ENCODE measurements at regions not wholly inside any gene's neighbourhood (a gene's known extent, or its start where the extent isn't known, plus 50 kb on each side); places are given as distances from the start of the nearest gene placed in this dataset.

GRCh38 chr4:60296386-60296785, 903.7 kb upstream of the ADGRL3 start:
- TF ChIP-seq GATA3 (IDR thresholded peaks at IDR 0.05; ENCODE audit: low read depth, low read length) (no peak), GATA2 (IDR thresholded peaks at IDR 0.05; ENCODE audit: low read depth, low read length) (no peak)

GRCh38 chr4:60313611-60314178, 886.4 kb upstream of the ADGRL3 start:
- no peak for TF ChIP-seq GATA2 (IDR thresholded peaks at IDR 0.05; ENCODE audit: low read depth, low read length)
- no peak for TF ChIP-seq GATA3 (IDR thresholded peaks at IDR 0.05; ENCODE audit: low read depth, low read length)

GRCh38 chr4:60314416-60314815, 885.7 kb upstream of the ADGRL3 start:
- TF ChIP-seq GATA3 (IDR thresholded peaks at IDR 0.05; ENCODE audit: low read depth, low read length) = no peak
- no peak for TF ChIP-seq GATA2 (IDR thresholded peaks at IDR 0.05; ENCODE audit: low read depth, low read length)

- TF ChIP-seq GATA2 (IDR thresholded peaks at IDR 0.05; ENCODE audit: low read depth, low read length) (no peak), GATA3 (IDR thresholded peaks at IDR 0.05; ENCODE audit: low read depth, low read length) (no peak)
Observed at GRCh38 chr4:60315586-60315985, 884.5 kb upstream of the ADGRL3 start.

- TF ChIP-seq GATA3 (IDR thresholded peaks at IDR 0.05; ENCODE audit: low read depth, low read length) (no peak), GATA2 (IDR thresholded peaks at IDR 0.05; ENCODE audit: low read depth, low read length) (no peak)
Observed at GRCh38 chr4:60326735-60327134, 873.4 kb upstream of the ADGRL3 start.

GRCh38 chr4:60327651-60328050, 872.5 kb upstream of the ADGRL3 start:
- no peak for TF ChIP-seq GATA2 (IDR thresholded peaks at IDR 0.05; ENCODE audit: low read depth, low read length)
- TF ChIP-seq GATA3 (IDR thresholded peaks at IDR 0.05; ENCODE audit: low read depth, low read length) = no peak

GRCh38 chr4:60344908-60345307, 855.2 kb upstream of the ADGRL3 start:
- TF ChIP-seq GATA3 (IDR thresholded peaks at IDR 0.05; ENCODE audit: low read depth, low read length) (no peak), GATA2 (IDR thresholded peaks at IDR 0.05; ENCODE audit: low read depth, low read length) (no peak)

GRCh38 chr4:60345392-60345791, 854.7 kb upstream of the ADGRL3 start:
- TF ChIP-seq GATA3 (IDR thresholded peaks at IDR 0.05; ENCODE audit: low read depth, low read length) (no peak), GATA2 (IDR thresholded peaks at IDR 0.05; ENCODE audit: low read depth, low read length) (no peak)

GRCh38 chr4:60359746-60360367, 840.3 kb upstream of the ADGRL3 start:
- TF ChIP-seq GATA3 (IDR thresholded peaks at IDR 0.05; ENCODE audit: low read depth, low read length) (no peak), GATA2 (IDR thresholded peaks at IDR 0.05; ENCODE audit: low read depth, low read length) (no peak)

- TF ChIP-seq GATA3 (IDR thresholded peaks at IDR 0.05; ENCODE audit: low read depth, low read length) (no peak), GATA2 (IDR thresholded peaks at IDR 0.05; ENCODE audit: low read depth, low read length) (no peak)
Observed at GRCh38 chr4:60365176-60365575, 835.0 kb upstream of the ADGRL3 start.

- no peak for TF ChIP-seq GATA3 (IDR thresholded peaks at IDR 0.05; ENCODE audit: low read depth, low read length)
- TF ChIP-seq GATA2 (IDR thresholded peaks at IDR 0.05; ENCODE audit: low read depth, low read length) = no peak
Observed at GRCh38 chr4:60366661-60367060, 833.5 kb upstream of the ADGRL3 start.

GRCh38 chr4:60368986-60369385, 831.1 kb upstream of the ADGRL3 start:
- no peak for TF ChIP-seq GATA2 (IDR thresholded peaks at IDR 0.05; ENCODE audit: low read depth, low read length)
- no peak for TF ChIP-seq GATA3 (IDR thresholded peaks at IDR 0.05; ENCODE audit: low read depth, low read length)

GRCh38 chr4:60378010-60378409, 822.1 kb upstream of the ADGRL3 start:
- TF ChIP-seq GATA3 (IDR thresholded peaks at IDR 0.05; ENCODE audit: low read depth, low read length) (no peak), GATA2 (IDR thresholded peaks at IDR 0.05; ENCODE audit: low read depth, low read length) (no peak)

- TF ChIP-seq GATA2 (IDR thresholded peaks at IDR 0.05; ENCODE audit: low read depth, low read length) = no peak
- no peak for TF ChIP-seq GATA3 (IDR thresholded peaks at IDR 0.05; ENCODE audit: low read depth, low read length)
Observed at GRCh38 chr4:60384516-60384915, 815.6 kb upstream of the ADGRL3 start.

- TF ChIP-seq GATA3 (IDR thresholded peaks at IDR 0.05; ENCODE audit: low read depth, low read length) (no peak), GATA2 (IDR thresholded peaks at IDR 0.05; ENCODE audit: low read depth, low read length) (no peak)
Observed at GRCh38 chr4:60389633-60390032, 810.5 kb upstream of the ADGRL3 start.
